Neutrophil (primary cell): ENCODE measurements at regions not wholly inside any gene's neighbourhood (a gene's known extent, or its start where the extent isn't known, plus 50 kb on each side); places are given as distances from the start of the nearest gene placed in this dataset.

Experiments used
- H3K27ac ChIP-seq: fragments of 200-600 bp; sonication (generic); 2 replicates; pipeline ENCODE4 v1.5.1; 2016; ENCODE audit warnings: mild to moderate bottlenecking, moderate library complexity
- H3K27me3 ChIP-seq: fragments of 200-600 bp; sonication (generic); 2 replicates; pipeline ENCODE4 v1.6.0; 2016; ENCODE audit warnings: mild to moderate bottlenecking
- H3K36me3 ChIP-seq: fragments of 200-600 bp; sonication (generic); 2 replicates; pipeline ENCODE4 v1.5.1; 2017
- H3K4me1 ChIP-seq, 2 experiments: fragments of 200-600 bp in 1 of 2; sonication (generic) in 1 of 2; 1 replicate in 1 of 2; 2 replicates in 1 of 2; pipeline versions ENCODE4 v1.5.1 to v1.6.1; 2013 to 2016; ENCODE audit warnings: low read depth in 1 of 2, low read length in 1 of 2, mild to moderate bottlenecking in 1 of 2, moderate library complexity in 1 of 2; ENCODE audit not compliant: control insufficient read depth in 1 of 2, insufficient read depth in 1 of 2
- H3K4me3 ChIP-seq, 2 experiments: fragments of 200-600 bp in 1 of 2; sonication (generic) in 1 of 2; 1 replicate in 1 of 2; 2 replicates in 1 of 2; pipeline ENCODE4 v1.5.1; 2013 to 2016; ENCODE audit warnings: low read depth in 1 of 2, low read length in 1 of 2, mild to moderate bottlenecking in 1 of 2, moderate library complexity in 1 of 2
- H3K9me3 ChIP-seq: fragments of 200-600 bp; sonication (generic); 2 replicates; pipeline ENCODE4 v1.5.1; 2016
- TF ChIP-seq, protein P1 (sequence below): fragments of 200-600 bp; sonication (generic); IDR thresholded peaks from 2 replicates; pipeline ENCODE4 v1.5.1; 2016; ENCODE audit warnings: antibody characterized with exemption

DNA sequence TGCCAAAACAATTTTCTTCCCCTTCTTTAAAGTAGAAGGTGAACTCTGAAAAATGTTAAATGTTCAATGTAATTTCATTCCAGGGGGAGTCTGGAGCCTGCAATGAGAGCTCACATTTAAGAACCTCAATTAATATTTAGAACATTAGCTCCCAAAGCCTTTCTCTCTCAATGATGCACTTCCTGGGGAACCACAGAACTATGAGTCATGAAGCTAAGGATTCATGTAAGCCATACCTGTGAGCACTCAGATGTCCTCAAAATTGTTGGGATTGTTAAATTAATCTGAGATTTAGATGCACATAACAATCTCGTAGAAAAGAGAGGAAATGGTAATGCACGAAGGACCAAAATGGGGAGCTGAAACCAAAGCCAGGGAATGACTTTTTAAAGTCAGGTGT is 244.2 kb upstream of the LRIG1 start:
- Histone ChIP-seq H3K4me3 (no peak overlapping the region), H3K9me3 (no peaks in the 10 kb centered on the region), H3K36me3 (no peaks in the 10 kb centered on the region), H3K27me3 (peaks cover 4% of the 10 kb centered on the region), H3K27ac (no peak overlapping the region), H3K4me1 (no peaks in the 10 kb centered on the region)
- TF ChIP-seq, protein P1, sequence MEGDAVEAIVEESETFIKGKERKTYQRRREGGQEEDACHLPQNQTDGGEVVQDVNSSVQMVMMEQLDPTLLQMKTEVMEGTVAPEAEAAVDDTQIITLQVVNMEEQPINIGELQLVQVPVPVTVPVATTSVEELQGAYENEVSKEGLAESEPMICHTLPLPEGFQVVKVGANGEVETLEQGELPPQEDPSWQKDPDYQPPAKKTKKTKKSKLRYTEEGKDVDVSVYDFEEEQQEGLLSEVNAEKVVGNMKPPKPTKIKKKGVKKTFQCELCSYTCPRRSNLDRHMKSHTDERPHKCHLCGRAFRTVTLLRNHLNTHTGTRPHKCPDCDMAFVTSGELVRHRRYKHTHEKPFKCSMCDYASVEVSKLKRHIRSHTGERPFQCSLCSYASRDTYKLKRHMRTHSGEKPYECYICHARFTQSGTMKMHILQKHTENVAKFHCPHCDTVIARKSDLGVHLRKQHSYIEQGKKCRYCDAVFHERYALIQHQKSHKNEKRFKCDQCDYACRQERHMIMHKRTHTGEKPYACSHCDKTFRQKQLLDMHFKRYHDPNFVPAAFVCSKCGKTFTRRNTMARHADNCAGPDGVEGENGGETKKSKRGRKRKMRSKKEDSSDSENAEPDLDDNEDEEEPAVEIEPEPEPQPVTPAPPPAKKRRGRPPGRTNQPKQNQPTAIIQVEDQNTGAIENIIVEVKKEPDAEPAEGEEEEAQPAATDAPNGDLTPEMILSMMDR, result no peak

GRCh38 chr3:66747261-66747660 is 246.4 kb upstream of the LRIG1 start:
- H3K4me3 ChIP-seq, result no peak overlapping the region
- no peak overlapping the region for H3K27ac ChIP-seq
- H3K4me1 ChIP-seq, result no peaks in the 10 kb centered on the region
- H3K9me3 ChIP-seq, result no peaks in the 10 kb centered on the region
- TF ChIP-seq, protein P1, result no peak
- H3K27me3 ChIP-seq, result peaks cover 8% of the 10 kb centered on the region
- H3K36me3 ChIP-seq, result no peaks in the 10 kb centered on the region

DNA sequence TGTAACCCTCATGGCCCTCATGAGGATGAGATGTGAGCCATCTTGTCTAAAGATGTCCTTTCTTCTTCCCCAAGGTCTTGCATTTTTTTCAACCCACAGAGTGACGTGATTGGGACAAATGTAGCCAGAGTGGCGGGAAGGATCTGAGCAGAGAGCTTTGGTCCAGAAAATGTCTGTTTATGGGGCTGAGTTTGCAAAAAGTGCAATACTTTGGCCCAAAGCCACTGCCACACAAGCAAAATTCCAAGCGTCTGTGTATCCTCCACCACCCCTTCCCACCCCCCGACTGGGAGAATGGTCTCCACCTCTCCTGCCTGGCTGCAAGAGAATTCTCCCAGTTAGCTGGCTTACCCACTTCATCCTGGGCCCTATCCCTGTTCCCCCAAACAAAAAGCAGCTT is 246.9 kb upstream of the LRIG1 start:
- Histone ChIP-seq H3K27ac (no peak overlapping the region), H3K9me3 (no peaks in the 10 kb centered on the region), H3K36me3 (no peaks in the 10 kb centered on the region), H3K4me3 (no peak overlapping the region), H3K4me1 (no peaks in the 10 kb centered on the region), H3K27me3 (peaks cover 8% of the 10 kb centered on the region)
- TF ChIP-seq, protein P1, result no peak

GRCh38 chr3:66748175-66748876 is 247.5 kb upstream of the LRIG1 start:
- Histone ChIP-seq H3K9me3 (no peaks in the 10 kb centered on the region), H3K27ac (no peak overlapping the region), H3K4me1 (no peaks in the 10 kb centered on the region), H3K27me3 (peaks cover 8% of the 10 kb centered on the region), H3K36me3 (no peaks in the 10 kb centered on the region), H3K4me3 (no peak overlapping the region)
- TF ChIP-seq, protein P1, result no peak

DNA sequence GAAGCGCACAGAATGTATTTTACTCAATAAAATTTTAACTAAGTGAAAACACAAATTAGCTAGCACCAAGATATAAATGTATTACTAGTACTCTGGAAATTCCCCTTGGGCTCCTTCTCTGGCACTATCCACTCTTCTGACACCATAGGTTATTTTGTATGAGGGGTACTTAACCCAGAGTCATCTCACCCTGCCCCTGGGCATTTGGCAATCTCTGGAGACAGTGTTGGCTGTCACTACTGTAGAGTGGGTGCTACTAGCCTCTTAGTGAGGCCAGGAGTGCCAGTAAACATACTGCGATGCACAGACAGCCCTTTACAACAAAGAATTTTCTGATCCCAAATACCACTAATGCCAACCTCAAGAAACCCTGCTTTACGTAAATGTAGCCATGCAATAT is 246.3 kb upstream of the KBTBD8 start:
- Histone ChIP-seq H3K27ac (no peak overlapping the region), H3K9me3 (no peaks in the 10 kb centered on the region), H3K27me3 (peaks cover 4% of the 10 kb centered on the region), H3K4me1 (no peaks in the 10 kb centered on the region), H3K4me3 (no peak overlapping the region), H3K36me3 (no peaks in the 10 kb centered on the region)
- TF ChIP-seq, protein P1, result no peak
